AG09319 (cell line): ENCODE measurements at regions not wholly inside any gene's neighbourhood (a gene's known extent, or its start where the extent isn't known, plus 50 kb on each side); places are given as distances from the start of the nearest gene placed in this dataset.

Source experiments
- DNase-seq: peaks from one replicate; pipeline ENCODE4 v3.0.0-alpha.2; 2010; ENCODE audit warnings: low read depth; ENCODE audit errors: extremely low read depth
- CTCF ChIP-seq: IDR thresholded peaks from 2 replicates; pipeline ENCODE4 v1.5.1; 2011; ENCODE audit warnings: low read depth, mild to moderate bottlenecking, inconsistent platforms, low read length, moderate library complexity

GRCh38 chr6:15143086-15143485 is 102.8 kb upstream of the JARID2 start:
- TF ChIP-seq CTCF, result no peak
- DNase-seq, result no peak

- no peak for TF ChIP-seq CTCF
- DNase-seq, result no peak
Measured at GRCh38 chr6:15143540-15143939, 102.3 kb upstream of the JARID2 start.

GRCh38 chr6:15145821-15146220 is 100.0 kb upstream of the JARID2 start:
- DNase-seq, result no peak
- TF ChIP-seq CTCF, result no peak

- no peak for TF ChIP-seq CTCF
- DNase-seq, result no peak
Measured at GRCh38 chr6:15147827-15148226, 98.0 kb upstream of the JARID2 start.

GRCh38 chr6:15148356-15148946 is 97.4 kb upstream of the JARID2 start:
- TF ChIP-seq CTCF, result no peak
- DNase-seq, result peak; percentile 32

GRCh38 chr6:15150207-15150606 is 95.7 kb upstream of the JARID2 start:
- TF ChIP-seq CTCF, result no peak
- DNase-seq, result no peak

GRCh38 chr6:15152700-15153099 is 93.2 kb upstream of the JARID2 start:
- no peak for DNase-seq
- TF ChIP-seq CTCF, result no peak
